HG03521 (cell line): ENCODE measurements at regions not wholly inside any gene's neighbourhood (a gene's known extent, or its start where the extent isn't known, plus 50 kb on each side); places are given as distances from the start of the nearest gene placed in this dataset.

Source experiments
- ATAC-seq: cut with Tn5 transposase; IDR thresholded peaks from one replicate; pipeline ENCODE4 v1.9.1; 2021; ENCODE audit warnings: mild to moderate bottlenecking, moderate library complexity; ENCODE audit not compliant: unreplicated experiment

- no peak for ATAC-seq
These were observed 420.1 kb downstream of the TBC1D4 start for GRCh38 chr13:75061909-75062308.

DNA sequence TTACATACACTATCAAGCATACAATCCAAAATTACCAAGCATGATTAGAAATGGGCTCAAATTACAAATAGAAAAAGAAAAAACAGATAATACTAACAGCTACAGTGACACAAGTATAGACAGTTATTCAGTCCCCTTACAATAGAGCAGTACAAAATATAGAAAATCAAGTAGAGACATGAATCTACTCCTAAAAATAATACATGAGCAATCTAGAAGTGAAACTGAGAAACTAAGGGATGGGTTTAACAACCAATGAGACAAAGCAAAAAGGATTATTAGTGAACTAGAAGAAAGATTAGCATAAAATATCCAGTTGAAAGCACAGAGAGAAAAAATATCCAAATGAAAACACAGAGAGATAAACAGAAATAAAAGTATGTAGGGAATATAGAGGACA lies 426.7 kb downstream of the TBC1D4 start:
- no peak for ATAC-seq

DNA sequence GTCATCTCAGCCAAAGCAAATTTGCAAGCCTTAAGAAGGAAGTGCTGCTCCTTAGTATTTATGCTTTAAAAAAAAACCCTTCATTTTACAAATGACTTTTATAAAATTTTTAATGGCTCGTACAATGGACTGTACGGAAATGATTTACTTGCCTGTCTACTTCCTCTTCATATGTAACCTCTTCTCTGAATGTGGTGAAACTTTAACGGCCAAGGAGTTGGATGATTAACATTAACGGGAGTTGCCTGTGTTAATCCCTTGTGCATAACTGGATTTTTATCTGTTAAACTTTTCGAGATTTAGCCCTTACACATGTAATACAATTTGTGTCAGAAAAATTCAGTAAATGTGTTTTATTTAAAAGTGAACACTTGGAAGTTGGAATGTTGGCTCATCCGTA lies 429.4 kb downstream of the TBC1D4 start:
- no peak for ATAC-seq

DNA sequence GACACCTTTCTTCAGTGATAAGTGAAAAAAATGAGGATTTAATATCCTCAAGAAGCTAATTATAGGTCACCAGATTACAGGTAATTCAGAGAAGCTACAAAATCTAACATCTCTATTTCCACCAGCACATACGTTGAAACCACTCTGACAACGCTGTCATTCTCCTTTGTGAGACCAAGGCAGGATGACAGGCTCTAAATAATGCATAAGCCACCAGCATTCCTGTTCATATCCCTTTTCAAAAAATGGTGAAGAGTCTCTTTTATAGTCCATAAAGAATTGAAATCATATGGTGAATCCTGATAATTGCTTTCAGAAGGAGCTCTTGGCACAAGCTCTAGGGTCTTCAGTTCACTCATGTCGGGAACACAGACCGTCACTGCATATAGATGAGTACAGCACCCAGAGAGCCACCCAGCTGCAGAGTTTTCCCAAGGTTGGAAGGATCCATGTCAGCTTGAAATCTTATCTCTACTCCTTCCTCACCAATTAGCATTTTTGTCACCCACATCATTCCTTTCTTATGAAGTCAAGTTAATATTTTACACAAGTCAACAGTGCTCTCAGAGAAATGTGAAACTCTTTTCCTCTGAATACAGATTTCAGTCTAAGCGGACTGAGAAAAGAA lies 431.4 kb downstream of the TBC1D4 start:
- no peak for ATAC-seq

DNA sequence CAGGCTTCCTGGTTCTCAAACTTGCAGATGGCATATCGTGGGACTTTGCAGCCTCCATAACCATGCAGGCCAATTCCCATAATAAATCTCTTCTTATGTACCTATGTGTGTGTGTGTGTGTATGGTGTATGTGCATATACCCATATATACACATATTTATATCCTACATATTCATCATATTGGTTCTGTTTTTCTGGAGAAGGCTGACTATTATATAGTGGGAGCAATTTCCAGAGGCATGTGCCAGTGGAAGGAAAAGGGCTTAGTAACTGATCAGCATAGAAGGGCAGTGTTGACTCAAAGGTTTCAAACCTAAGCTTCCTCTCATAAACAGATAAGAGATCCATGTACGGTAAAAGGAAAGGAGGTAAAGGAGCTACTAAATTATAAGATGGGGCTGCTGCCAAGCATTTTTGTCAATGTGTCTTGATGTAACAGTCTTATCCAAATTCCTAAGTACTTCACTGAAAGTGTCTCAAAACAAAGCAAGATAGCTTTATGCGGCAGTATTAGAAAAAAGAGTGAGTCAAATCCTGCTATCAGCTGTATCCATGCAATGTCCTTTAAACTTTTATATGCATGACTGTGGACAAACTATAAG lies 432.1 kb downstream of the TBC1D4 start:
- ATAC-seq = no peak

GRCh38 chr13:75042807-75043206 lies 439.2 kb downstream of the TBC1D4 start:
- ATAC-seq = no peak

- no peak for ATAC-seq
These were observed 443.4 kb downstream of the TBC1D4 start for GRCh38 chr13:75038393-75039113.

DNA sequence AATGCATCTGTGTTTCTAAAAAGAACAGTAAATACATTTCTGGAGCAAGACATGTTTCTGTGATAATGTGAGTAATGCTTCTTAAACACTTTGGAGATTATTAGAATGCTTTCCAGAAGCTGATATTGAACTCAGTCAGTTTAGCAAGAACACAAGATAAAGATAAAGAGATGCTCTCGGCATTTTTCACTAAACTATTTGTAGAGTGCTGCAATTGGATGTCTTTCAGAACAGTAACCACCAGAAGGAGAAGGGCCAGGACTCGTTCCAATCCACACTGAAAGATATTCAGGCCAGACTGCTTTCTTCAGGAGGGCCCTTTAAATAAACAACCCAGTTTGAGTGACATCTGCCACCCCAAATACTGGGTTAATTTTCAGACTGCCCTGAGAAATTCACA lies 456.0 kb downstream of the TBC1D4 start:
- no peak for ATAC-seq

DNA sequence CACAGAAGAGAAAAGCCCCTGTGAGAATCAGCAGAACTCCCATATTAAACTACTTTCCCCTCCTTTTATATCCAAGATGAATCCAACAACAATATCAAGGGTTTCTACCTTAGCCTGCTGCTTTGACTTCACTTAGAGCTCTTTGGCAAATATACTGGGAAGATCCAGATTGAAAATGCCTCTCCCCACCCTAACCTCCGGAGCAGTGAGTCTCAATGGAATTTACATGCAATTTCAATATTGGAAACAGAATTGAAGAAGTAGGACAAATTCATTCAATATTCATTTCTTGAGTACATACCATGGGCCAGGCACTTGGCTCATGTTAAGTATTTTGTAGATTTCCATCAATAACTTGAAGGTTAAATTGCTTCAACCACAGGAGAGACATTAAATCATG lies 457.4 kb downstream of the TBC1D4 start:
- no peak for ATAC-seq

- no peak for ATAC-seq
These were observed 458.4 kb downstream of the TBC1D4 start for GRCh38 chr13:75023609-75024008.

- no peak for ATAC-seq
These were observed 460.8 kb downstream of the TBC1D4 start for GRCh38 chr13:75021151-75021550.

DNA sequence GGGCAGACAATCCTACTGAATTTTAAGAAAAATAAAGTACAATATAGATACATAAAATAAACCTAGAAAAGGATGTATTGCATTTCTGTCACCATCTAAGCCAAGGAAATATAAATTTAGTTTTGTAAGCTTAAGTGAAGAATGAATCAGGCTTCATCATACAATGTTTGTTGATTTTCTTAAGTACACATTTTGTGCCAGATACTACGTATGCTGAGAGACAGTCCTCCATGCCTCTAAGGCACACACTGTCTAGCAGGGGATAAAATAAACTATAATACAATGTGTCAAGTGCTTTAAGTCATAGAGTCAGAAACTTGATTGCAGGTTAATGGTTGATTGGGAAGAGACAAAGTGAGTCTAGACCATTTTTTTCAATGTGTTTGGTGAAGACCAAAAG lies 465.7 kb downstream of the TBC1D4 start:
- no peak for ATAC-seq

- ATAC-seq = no peak
These were observed 468.2 kb downstream of the TBC1D4 start for GRCh38 chr13:75013818-75014217.

GRCh38 chr13:75010941-75011340 lies 471.0 kb downstream of the TBC1D4 start:
- no peak for ATAC-seq

DNA sequence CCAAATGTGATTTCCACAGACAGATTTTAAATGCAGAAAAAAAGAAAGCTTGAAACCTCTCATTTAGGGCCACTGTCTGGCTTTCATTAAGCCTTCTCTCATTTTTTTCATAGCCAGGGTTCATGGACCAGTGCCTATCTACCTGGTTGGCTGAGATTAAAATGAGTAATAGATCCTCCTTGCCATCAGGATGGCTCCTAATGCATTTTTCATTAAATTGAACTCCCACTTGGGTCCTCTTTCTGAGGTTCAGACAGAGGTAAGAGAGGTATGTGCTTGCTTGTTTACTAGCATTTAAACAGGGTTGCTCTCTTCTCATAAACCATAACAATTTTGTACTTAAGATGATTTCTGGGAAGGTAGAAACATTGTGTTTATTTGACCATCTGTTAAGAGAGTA lies 473.0 kb downstream of the TBC1D4 start:
- no peak for ATAC-seq

GRCh38 chr13:74990992-74991391 lies 491.0 kb downstream of the TBC1D4 start:
- ATAC-seq = no peak

DNA sequence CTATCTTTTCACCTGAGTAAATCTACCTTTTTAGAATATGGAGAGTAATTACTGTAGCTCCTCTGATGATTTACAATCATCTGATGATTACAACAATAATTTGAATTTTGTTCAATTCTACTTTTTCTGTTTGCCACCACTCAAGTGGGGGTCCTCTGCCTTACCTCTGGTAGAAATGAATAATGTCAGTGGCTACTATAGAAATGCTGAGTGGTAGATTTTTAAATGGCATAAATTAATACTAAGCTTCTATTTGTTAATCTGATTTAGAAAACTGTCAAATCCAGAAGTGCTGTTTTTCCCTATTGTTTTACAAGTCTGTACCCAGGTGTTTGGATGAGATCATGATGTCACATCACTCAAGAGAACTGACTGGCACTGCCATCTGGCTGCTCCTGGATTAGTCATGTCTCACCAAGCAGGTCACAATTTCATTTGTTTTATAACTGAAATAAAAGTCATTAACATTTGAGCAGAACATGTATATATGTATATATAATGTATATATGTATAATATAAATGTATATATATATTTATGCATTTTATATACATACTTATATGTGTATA lies 494.8 kb downstream of the TBC1D4 start:
- ATAC-seq = no peak

DNA sequence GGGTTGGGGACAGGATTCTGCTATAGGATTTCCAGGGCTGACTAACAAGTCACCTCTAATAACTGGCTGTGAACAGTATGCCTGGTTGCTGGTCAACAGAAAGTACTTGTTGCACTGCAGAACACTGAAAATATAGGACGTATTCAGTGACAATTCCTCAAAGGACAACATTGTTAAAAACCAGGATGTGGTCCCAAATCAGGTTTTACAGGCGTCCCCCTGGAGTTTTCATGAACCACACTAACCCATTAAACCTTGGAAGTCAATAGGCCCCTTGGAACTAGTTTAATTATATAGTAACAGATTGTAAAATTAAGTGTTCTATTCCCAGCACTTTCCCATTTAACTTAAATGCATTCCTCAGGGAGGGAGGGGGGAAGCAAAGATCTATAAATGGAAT lies 495.4 kb downstream of the TBC1D4 start:
- no peak for ATAC-seq

DNA sequence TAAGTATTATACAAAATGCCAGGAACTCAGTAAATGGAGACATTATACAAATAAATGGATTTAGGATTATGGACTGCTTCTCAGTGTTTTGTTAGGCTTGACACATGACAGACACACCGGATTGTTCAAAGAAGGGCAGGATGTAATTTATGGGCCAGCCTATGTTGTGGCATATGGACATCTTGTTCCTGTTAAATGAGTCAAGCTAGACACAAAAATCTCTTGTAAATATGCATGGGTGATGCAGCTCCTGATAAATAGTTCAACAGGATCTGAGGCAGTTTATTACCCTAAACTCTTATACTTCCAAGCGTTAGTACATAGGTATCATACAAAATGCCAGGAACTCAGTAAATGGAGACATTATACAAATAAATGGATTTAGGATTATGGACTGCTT lies 502.3 kb downstream of the TBC1D4 start:
- no peak for ATAC-seq

DNA sequence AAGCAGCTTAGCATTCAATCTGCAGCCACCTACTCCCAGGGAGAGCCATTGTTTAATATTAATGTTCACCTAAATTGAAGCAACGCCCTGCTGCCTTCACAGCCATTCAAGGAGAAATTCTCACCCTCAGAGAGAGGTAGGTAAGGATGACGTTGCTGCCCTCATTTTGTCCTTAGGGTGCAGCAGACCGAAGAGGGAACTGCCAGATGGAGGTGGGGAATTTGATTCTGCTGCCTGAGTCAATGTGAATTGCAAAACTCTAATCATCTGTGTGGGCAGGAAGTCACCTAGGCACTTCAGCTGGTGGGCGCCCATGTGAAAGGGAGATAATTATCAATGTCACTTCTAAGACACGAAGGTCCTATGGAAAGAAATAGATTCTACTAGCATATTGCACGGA lies 503.4 kb downstream of the TBC1D4 start:
- ATAC-seq = no peak

GRCh38 chr13:74977498-74977897 lies 504.5 kb downstream of the TBC1D4 start:
- ATAC-seq = no peak

GRCh38 chr13:74975111-74975510 lies 506.9 kb downstream of the TBC1D4 start:
- no peak for ATAC-seq
